Fibroblast of pulmonary artery (primary cell): ENCODE measurements at regions not wholly inside any gene's neighbourhood (a gene's known extent, or its start where the extent isn't known, plus 50 kb on each side); places are given as distances from the start of the nearest gene placed in this dataset.

Experiments used
- DNase-seq: peaks from one replicate; pipeline ENCODE4 v3.0.0-alpha.2; 2010; ENCODE audit warnings: low read depth
- H3K4me3 ChIP-seq: replicated peaks from 2 replicates; pipeline ENCODE4 v1.5.1; 2011; ENCODE audit warnings: low read depth, mild to moderate bottlenecking, control low read depth, low read length, moderate library complexity
- CTCF ChIP-seq: IDR thresholded peaks from 2 replicates; pipeline ENCODE4 v1.5.1; 2011; ENCODE audit warnings: mild to moderate bottlenecking, control low read depth, low read length, inconsistent platforms; ENCODE audit errors: missing control alignments

- DNase-seq: no peak
- TF ChIP-seq CTCF: no peak
- no peak overlapping the region for H3K4me3 ChIP-seq
These were observed 342.1 kb downstream of the CTTN start for GRCh38 chr11:70740488-70740851.

- H3K4me3 ChIP-seq: no peak overlapping the region
- DNase-seq: no peak
- TF ChIP-seq CTCF: no peak
These were observed 342.8 kb downstream of the CTTN start for GRCh38 chr11:70741085-70741484.

- no peak for DNase-seq
- H3K4me3 ChIP-seq: no peak overlapping the region
- TF ChIP-seq CTCF: no peak
These were observed 344.4 kb downstream of the CTTN start for GRCh38 chr11:70742553-70743291.

GRCh38 chr11:70743329-70743728 lies 345.0 kb downstream of the CTTN start:
- H3K4me3 ChIP-seq: no peak overlapping the region
- no peak for DNase-seq
- no peak for TF ChIP-seq CTCF

DNA sequence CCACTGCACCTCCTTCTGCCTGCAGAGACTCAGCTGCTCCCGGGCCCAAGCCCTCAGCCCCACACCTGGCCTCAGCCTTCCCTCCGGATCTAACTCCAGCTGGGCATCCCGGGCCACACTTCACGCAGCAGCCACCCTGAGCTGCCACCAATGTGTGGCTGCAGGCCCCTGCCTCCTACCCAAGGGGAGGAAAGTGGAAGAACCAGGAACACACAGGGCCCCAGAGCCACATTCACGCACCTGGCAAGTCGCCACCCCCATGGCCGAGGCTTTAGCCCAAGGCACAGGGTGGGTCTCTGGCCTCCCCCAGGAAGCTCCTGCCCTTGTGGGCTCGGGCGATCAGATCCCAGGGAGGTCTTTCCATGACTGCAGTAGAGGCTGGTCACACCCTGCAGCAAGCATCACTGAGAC lies 345.6 kb downstream of the CTTN start:
- TF ChIP-seq CTCF: no peak

GRCh38 chr11:70744396-70745185 lies 346.3 kb downstream of the CTTN start:
- no peak overlapping the region for H3K4me3 ChIP-seq
- no peak for TF ChIP-seq CTCF
- DNase-seq: no peak

More for the DNA sequence above, 345.6 kb downstream of the CTTN start:
- no peak for DNase-seq
- H3K4me3 ChIP-seq: no peak overlapping the region
